GM21360 (cell line): ENCODE measurements at regions not wholly inside any gene's neighbourhood (a gene's known extent, or its start where the extent isn't known, plus 50 kb on each side); places are given as distances from the start of the nearest gene placed in this dataset.
"Not testable (repeated sequence)": the region's sequence is repeated elsewhere in the genome, so short reads cannot be mapped to it uniquely, and the experiment has no call there.

Experiments
- ATAC-seq: cut with Tn5 transposase; IDR thresholded peaks from one replicate; pipeline ENCODE4 v1.9.1; 2021; ENCODE audit warnings: mild to moderate bottlenecking, moderate library complexity; ENCODE audit not compliant: unreplicated experiment

DNA sequence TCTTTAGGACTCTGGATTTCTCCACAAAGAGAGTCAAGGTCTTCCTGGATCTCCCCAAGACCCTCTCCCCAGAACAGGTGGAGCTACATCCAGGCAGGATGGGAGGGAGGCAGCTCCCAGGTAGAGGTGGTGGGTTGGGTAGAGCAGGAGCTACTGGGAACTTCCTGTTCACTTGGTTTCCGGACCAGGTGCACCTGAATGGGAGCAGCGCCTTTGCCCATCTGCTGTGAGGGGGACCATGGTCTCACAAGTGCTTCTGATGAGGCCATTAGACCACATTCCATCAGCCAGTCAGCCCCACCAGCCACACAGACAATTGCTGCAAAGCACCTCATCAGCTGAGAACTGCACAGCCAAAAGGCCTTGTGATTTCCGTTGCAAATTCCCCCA lies 188.8 kb downstream of the MATN1 start:
- ATAC-seq = no peak

DNA sequence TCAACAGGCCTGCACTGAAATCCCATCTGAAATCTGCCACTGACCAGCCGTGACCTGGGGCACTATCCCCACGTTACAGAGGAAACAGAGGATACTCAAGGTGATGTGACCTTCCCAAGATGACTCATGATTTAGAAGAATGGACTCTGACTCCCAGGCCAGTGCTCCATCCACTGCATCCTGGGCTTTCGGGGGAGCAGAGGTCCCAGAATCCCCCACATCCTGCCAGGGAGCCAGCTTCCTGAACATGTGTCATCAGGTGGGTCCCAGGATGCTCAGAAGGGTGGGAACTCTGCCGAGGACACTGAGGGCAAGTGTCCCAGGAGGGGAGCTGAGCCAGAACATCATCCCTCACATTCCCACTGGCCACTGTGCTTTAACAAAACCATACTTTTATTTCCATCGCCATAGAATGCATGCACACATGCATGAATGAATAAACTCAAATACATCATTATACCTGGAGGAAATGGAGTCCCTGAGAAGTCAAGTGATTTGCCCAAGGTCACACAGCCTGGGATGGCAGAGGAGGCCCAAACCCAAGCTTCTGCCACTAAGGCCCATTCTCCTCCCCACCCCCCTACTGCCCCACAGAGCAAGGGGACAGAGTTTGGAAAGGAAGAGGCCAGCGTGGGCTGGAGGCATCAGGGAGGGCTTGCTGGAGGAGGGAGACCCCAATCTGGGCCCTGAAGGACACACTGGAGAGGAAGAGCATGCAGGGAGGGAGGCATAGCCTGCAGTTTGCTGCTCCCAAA lies 189.4 kb downstream of the MATN1 start:
- no peak for ATAC-seq

DNA sequence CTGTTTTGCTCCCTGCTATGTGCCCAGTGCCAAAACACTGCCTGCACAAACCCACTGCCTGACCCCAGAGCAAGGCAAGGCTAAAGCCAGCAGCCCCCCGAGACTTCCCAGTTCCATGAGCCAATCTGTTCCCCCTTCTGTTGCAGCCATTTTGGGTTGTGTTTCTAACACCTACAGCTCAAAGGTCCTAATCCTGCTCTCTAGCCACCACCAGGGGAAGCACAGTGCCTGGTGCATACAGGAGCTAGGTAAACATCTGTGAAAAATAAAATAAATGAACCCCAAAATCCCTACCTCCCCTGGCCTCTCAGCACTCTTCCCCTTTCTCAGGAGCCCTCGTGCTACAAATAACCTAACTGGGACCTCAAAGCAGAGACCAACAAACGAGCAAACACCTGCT lies 190.2 kb downstream of the MATN1 start:
- no peak for ATAC-seq

DNA sequence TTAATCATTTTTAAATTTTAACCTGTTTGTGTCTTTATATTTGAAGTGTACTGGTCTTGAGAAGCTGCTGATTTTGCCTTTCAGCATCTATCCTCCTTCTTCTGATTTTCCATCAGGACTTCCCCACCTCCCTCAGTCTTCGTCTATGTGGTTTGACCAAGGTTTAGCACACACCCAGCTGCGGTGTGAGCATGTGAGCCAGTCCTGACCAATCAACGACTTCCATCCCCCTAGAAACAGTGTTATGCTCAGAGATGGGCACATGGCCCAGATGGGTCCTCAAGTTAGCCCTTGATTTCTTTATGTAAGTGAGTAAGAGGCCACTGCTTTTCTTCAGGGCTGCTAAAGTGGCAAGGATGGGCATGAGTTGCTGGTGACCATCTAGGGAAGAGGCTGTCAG lies 190.8 kb downstream of the MATN1 start:
- no peak for ATAC-seq

DNA sequence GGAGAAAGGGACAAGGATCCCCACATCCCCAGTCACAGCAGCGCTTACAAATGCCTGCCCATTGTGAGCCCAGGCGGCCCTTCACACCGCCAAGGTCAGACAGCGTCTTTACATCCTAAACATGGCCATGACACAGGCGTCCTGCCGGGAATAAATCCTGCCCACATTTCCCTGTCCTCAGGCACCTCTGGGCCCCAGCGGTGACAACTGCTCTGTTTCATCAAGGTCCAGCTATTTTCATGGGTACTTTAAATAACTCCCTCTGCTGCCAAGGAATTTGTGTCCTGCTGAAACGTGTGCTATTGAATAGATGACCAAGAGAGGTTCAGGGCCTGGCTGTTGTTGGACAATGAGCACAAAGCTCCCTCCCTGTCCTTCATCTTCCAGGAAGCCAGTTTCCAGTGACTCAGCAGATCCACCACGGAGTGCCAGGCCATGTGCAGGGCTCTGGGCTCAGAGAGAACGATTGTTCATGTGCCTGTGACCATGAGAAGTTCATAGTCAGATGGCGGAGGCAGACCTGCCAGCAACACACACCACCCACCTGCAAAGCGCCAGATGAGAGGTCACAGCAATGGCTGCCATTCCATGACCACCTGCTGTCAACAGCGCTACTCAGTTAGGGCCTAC lies 195.8 kb downstream of the MATN1 start:
- ATAC-seq = no peak

DNA sequence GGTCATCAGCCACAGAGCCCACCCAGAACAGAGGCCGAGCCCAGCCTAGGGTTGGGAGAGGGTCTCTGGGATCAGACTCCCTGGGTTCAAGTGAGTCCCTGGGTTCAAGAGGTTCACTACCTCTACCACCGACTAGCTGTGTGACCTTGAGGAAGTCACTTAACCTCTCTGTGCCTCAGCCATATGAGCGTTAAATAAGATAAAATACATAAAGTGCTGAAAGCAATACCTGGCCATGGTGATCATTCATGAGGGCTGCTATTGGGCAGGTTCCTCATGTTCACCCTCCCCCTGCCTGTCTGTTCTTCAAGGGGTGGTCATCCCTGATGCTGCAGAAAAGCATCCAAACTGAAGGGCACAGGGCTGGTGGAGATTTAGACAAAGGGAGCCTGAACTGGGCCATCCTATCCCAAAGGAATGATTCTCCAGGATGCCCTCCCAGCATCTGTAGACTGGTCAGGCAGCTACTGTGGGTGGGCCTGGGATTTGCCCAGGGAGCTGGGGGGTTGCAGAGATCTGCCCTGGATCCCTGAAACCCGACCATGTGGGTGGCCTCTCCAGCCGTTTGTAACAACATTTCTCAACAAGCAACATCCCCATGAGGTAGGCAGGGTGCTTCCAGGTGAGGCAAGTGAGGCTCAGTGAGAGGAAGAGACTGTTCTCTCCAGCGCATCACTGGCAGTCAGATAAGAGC lies 196.6 kb downstream of the MATN1 start:
- no peak for ATAC-seq

DNA sequence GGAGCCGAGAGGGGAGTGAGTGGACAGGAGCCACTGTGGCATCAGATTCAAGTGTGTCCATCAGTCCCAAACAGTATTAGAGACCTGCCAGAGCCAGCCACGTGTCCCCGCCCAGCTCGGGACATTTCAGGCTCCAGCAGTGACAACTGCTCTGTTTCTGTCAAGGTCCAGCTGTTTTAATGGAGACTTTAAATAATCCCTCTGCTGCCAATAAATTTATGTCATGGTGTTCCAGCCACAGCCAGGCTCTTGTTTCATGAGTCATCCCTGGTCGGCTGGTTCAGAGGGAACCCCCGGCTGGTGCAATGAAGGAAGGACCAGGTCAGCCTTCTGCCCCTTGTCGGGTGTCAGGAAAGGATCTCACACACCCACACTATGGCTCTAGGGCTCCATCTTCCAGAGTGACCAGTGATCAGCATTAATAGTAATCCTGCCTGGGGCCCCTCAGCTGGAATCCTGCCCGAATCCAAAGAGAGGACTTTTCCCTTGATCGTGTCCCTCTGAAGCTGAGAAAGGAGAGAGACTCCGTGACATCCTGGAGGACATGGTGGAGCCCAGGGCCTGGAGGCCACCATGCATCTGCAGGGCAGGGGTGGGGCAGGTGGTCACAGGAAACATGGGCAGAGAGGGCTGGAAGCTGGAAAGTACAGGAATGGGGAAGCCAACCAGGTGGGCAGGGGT lies 197.3 kb downstream of the MATN1 start:
- ATAC-seq = no peak

DNA sequence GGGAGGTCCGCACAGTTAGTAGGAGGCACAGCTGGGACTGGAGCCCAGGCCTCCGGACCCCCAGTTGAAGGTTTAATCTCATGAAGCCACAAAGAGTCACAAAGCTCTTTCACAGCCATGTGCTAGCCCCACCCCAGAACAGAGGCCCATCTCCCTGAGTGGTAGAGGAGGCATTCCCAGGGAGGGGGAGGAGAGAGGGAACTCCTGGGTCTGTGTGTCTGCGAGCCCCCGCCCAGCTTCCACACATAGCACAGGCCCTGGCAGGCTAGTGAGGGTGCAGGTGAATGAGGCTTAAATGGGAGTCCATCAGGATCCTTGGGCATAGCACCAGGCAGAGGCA lies 197.8 kb downstream of the MATN1 start:
- no peak for ATAC-seq

DNA sequence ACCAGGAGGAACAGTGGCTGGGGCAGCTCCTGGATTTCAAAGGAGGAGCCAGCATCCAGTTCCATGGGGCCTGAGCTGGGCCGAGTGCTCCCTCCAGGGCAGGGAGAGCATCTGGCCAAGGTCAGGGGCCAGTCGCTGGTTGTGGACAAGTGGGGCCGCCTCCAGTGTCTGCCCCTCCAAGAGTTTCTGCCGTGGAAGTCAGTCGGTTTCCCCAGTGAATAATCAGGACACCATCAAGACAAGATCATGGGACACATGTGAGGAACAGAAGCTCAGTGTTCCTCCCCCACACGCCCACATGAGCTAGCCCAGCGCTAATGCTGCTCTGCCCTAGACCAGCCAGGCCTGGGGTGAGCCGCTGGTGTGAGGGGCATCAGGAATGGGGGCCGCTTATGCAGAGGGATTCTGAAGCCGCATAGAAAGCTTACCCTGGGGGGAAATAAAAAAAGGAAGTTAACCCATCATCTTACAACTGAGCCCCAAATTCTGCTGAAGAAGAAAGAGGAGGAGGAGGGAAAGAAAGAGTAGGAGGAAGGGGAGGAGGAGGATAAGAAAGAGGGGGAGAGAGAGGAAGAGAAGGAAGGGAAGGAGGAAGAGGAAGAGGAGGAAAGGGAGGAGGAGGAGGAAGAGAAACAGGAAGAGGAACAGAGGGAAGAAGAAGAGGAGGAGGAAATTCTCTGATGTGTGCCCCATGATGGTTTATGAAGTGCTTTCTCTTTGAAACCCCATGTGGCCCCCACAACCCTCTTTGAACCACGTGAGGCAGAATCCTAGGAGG lies 198.4 kb downstream of the MATN1 start:
- no peak for ATAC-seq

DNA sequence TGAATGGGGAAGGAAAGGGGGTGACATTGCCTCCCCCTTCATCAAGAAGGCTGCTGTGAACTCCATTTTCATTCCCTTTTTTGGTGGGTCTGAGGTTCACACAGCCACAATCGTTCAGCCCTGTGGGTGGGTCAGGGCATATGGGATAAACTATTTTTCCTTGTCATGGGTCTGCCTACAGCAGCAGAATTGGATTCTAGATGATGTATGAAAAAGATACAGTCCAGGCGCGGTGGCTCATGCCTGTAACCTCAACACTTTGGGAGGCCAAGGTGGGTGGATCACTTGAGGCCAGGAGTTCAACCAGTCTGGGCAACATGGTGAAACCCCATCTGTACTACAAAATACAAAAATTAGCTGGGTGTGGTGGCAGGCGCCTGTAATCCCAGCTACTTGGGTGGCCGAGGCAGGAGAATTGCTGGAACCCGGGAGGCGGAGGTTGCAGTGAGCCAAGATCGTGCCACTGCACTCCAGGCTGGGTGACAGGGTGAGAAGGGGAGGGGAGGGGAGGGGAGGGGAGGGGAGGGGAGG lies 199.3 kb downstream of the MATN1 start:
- not testable (repeated sequence) for ATAC-seq

DNA sequence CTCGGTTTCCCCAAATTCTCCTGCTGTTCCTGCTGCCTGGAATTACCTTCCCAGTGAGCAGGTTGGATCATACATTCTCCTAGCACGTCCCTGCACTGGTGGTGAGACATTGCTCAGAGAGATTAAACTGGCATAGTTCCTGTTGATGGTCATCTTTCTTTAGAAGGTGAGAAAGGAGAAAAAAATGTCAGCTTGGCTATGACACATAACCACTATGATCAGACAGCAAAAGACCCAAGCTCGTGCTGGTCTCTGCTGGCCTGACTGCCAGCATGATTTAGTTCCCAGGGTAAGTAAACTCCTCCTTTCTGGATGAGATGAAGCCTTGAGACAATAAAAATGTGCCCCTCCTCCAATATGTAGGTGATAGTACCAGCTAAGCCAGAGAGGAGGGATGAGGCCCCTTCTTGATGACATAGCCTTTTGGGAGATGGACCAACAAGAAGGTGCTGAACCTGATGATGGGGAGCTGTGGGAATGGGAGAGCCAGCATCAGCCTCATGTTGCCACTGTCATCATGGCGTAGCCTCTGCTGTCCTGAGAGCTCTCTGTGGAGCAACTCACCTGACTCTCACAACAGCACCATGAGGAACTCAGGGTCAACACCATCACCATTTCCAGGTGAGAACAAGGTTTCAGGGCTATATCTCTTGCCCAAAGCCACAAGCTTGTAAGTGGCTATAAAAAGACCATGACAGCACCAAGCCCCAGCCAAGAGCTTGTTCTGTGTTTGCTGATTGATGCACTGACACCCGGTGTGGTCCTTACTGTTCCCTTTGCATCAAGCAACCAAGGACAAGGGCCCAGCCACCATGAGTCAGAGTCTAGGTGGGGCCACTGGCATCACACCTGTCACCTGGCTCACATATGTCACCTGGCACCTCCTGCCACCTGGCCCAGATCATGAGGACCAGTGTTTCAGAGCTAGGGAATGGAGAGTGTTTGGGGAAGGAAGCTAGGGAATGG lies 200.0 kb downstream of the MATN1 start:
- no peak for ATAC-seq

DNA sequence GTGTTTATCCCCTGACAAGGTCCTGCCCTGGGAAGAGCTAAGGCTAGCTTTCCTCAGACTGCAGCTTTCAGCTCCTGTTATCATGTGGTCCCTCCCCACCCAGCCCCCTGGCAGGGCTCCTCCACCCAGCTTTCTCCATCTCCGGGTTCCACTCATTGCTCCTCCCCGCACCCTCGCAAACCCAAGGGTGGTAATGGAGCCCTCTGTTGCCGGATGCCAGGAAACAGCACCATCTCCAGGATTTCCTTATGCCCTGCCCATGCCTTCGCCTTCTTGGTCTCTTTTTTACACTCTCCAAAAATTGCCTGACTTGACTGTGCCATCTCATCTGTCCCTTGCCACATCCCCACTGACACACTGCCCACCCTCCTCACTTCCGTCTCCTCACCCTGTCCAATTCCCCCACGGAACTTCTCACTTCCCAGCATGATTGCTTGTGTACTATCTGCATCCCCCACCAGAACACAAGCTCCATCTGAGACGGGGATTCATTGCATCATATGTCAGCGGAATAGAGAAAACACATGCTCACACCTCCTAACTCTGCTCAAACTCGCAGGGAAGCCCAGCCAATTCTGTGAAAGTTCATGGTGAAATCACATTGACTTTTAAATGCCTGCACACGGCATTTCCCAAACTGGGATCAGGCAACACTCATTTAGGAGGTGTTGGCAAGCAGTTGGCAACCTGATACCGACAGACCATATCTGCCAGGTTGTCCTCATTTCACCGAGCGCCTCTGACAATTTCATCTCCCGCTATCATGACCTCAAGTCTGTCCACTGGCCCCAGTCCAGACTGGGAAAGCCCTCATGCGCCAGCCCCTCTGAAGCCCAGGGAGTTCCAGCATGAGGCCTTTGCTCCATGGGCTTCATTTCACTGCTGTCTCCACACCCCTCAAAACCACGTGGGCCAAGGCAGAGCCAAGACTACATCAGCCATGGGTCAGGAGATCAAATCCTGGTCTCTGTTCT lies 201.1 kb downstream of the MATN1 start:
- no peak for ATAC-seq

DNA sequence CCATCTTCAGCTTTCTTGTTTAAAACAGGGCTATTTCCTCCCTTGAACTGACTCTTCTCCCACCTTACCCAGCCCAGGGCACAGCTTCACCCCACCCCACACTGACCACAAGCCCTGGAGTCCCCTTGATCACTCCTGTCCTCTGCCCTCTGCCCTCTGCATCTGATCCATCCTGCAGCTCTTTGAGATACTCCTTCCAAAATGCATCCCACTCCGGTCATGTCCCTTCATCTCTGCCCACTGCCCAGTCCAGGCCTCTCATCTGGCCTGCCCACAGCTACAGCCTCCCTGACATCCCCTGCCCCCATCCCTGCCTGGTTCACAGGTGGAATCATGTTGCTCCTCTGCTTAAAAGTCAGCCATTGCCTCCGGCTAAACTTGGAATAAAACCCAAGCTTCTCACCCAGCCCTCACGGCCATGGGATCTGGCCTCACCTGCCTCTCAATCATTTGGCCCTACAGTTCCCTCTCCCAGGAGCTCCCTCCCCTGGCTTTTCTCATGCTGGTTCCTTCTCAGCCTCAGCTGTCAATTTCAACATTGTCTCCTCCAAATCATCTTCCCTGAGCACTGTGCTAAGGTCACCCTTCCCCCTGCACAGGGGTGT lies 202.0 kb downstream of the MATN1 start:
- ATAC-seq = no peak

DNA sequence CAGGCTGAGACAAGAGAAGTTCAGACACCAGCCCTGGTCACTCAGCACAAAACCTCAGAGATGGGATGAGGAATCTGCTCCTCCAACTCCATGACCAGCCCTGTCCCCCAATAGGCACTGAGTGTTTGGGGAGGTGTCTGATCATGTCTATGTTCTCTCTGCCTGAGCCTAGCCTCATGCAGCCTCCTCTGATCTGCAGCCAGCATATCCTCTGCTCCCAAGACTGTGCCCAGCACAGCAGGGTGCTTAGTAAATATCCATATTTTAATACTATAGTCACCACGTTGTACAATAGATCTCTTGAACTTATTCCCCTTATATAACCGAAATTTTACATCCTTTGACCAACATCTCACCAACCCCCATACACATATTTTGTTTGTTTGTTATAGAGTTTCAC lies 202.9 kb downstream of the MATN1 start:
- ATAC-seq = no peak

DNA sequence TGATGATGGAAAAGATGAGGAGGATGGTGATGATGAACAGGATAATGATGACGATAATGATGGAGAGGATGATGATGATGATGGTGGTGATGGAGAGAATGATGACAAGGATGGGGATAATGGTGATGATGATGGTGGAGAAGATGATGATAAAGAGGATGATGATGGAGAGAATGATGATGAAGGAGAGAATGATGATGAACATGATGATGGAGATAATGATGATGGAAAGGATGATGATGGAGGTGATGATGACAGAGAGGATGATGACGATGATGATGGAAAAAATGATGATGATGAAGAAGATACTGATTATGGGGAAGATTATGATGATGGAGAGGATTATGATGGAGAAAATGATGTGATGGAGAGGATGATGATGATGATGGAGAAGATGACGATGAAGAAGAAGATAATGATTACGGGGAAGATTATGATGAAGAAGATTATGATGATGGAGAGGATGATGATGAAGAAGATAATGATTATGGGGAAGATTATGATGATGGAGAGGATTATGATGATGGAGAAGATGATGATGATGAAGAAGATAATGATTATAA lies 204.1 kb downstream of the MATN1 start:
- no peak for ATAC-seq

DNA sequence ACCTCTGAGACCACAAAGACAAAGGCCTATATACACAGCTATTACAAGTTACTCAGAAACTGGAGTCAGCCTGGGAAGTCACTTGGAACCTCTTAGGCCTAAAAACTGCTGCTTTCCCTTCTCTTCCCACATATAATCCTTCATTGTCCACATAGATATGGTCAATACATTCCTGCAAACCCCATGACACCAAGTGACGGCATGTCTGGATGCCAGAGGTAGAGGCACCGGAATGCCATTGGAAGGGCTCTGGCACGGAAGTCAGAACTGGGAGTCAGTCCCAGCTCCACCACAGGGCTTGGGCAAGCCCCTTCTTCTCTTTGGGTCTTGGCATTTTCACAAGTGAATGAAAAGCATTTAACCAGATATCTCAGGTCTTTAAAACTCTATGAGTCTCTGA lies 204.7 kb downstream of the MATN1 start:
- no peak for ATAC-seq

DNA sequence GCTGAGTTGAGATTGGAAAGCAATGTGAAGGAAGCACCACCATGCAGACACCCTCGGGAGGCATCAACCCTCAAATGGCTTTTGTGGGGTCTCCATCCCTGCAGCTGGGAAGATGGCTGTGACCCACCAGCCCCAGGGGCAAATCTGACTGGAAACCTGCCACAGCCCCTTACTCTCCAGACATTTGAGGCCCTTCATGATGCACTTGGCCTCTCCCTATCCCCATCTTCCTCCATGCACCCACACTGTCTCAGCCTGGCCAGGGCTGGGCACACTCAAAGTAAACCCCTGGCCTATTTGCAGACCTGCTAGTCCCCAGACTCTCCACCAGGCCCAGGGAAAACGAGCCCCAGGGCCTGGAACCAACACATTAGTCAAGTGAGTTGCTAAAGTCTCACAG lies 205.2 kb downstream of the MATN1 start:
- ATAC-seq = no peak

DNA sequence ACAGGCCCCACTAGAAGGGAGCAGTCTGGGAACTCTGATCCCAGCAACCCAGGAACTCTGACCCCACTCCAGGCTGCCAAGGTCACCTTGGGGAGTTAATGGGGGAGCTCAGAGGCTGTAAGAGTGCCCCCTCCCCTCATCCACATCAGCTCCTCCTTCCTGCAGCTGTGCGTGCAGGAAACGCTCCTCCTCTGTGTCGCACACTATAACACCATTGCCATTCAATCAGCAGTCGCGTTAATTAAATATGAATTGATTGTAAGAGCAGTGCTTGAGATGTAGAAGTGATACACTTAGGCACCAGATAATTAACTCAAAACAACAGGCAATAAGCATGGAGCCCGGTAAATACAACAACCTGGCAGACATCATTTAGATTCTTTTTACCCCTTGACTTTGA lies 205.7 kb downstream of the MATN1 start:
- not testable (repeated sequence) for ATAC-seq
